ENCODE measurements at regions not wholly inside any gene's neighbourhood (a gene's known extent, or its start where the extent isn't known, plus 50 kb on each side); places are given as distances from the start of the nearest gene placed in this dataset.

- TF ChIP-seq, protein P1, sequence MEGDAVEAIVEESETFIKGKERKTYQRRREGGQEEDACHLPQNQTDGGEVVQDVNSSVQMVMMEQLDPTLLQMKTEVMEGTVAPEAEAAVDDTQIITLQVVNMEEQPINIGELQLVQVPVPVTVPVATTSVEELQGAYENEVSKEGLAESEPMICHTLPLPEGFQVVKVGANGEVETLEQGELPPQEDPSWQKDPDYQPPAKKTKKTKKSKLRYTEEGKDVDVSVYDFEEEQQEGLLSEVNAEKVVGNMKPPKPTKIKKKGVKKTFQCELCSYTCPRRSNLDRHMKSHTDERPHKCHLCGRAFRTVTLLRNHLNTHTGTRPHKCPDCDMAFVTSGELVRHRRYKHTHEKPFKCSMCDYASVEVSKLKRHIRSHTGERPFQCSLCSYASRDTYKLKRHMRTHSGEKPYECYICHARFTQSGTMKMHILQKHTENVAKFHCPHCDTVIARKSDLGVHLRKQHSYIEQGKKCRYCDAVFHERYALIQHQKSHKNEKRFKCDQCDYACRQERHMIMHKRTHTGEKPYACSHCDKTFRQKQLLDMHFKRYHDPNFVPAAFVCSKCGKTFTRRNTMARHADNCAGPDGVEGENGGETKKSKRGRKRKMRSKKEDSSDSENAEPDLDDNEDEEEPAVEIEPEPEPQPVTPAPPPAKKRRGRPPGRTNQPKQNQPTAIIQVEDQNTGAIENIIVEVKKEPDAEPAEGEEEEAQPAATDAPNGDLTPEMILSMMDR (IDR thresholded peaks at IDR 0.05; ENCODE audit: poor library complexity), result no peak
- TF ChIP-seq EZH2phosphoT487 (IDR thresholded peaks at IDR 0.05; ENCODE audit: low read depth, severe bottlenecking, unreplicated experiment), result no peak
Measured at GRCh38 chr2:217617616-217618022, 385.2 kb downstream of the TNS1 start.
